Uterus (tissue), 2 donors: ENCODE measurements at regions not wholly inside any gene's neighbourhood (a gene's known extent, or its start where the extent isn't known, plus 50 kb on each side); places are given as distances from the start of the nearest gene placed in this dataset.

Experiments
- POLR2A ChIP-seq, 2 donors: fragments of 450-650 bp; IDR thresholded peaks; one replicate each; pipeline ENCODE4 v1.6.1; 2016; ENCODE audit warnings: antibody characterized with exemption in 2 of 2, mild to moderate bottlenecking in 1 of 2, moderate library complexity in 1 of 2
- TF ChIP-seq, protein P1 (sequence below), 4 experiments: fragments of 200-600 bp in 2 of 4; fragments of 450-650 bp in 2 of 4; sonication (generic) in 2 of 4; IDR thresholded peaks; one replicate each; pipeline ENCODE4 v1.5.1; 2016 to 2019; ENCODE audit warnings: antibody characterized with exemption in 4 of 4, mild to moderate bottlenecking in 2 of 4, moderate library complexity in 1 of 4

DNA sequence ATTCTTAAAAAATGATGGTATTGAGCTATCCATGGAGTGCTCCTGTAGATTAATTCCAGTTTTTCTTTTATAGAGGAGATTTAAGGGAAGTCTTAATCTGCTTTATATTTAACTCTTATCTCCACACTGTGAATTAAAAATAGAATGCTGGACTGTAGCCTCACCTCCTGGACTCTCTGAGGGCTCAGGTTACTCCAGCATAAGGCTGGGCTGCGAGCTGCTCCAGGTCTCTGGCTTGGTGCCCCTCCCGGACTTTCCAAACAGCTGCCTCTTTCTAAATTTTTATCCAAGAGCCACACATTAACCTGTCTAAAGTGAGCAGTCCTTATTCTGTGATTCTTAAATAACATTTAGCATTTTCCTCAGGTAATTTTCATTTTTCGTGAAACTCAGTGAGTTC, 218.7 kb upstream of the JADE1 start:
- TF ChIP-seq, protein P1, sequence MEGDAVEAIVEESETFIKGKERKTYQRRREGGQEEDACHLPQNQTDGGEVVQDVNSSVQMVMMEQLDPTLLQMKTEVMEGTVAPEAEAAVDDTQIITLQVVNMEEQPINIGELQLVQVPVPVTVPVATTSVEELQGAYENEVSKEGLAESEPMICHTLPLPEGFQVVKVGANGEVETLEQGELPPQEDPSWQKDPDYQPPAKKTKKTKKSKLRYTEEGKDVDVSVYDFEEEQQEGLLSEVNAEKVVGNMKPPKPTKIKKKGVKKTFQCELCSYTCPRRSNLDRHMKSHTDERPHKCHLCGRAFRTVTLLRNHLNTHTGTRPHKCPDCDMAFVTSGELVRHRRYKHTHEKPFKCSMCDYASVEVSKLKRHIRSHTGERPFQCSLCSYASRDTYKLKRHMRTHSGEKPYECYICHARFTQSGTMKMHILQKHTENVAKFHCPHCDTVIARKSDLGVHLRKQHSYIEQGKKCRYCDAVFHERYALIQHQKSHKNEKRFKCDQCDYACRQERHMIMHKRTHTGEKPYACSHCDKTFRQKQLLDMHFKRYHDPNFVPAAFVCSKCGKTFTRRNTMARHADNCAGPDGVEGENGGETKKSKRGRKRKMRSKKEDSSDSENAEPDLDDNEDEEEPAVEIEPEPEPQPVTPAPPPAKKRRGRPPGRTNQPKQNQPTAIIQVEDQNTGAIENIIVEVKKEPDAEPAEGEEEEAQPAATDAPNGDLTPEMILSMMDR (IDR thresholded peaks at IDR 0.05): no peak
- no peak for TF ChIP-seq POLR2A (IDR thresholded peaks at IDR 0.05)
